GM12891 (cell line): ENCODE measurements at regions not wholly inside any gene's neighbourhood (a gene's known extent, or its start where the extent isn't known, plus 50 kb on each side); places are given as distances from the start of the nearest gene placed in this dataset.

Experiments used
- POLR2A ChIP-seq: IDR thresholded peaks from 2 replicates; pipeline ENCODE4 v1.6.1; 2011; ENCODE audit warnings: low read depth, low read length, control low read depth
- POLR2AphosphoS5 ChIP-seq: IDR thresholded peaks from 2 replicates; pipeline ENCODE4 v1.6.1; 2011; ENCODE audit warnings: low read depth, low read length, control low read depth
- TAF1 ChIP-seq: IDR thresholded peaks from 2 replicates; pipeline ENCODE4 v1.6.1; 2011; ENCODE audit warnings: low read depth, low read length, control low read depth

GRCh38 chr4:36794716-36795115 lies 449.8 kb upstream of the NWD2 start:
- no peak for TF ChIP-seq POLR2AphosphoS5
- TF ChIP-seq POLR2A, result no peak
- no peak for TF ChIP-seq TAF1
